Lower leg skin (tissue), 4 donors: ENCODE measurements at regions not wholly inside any gene's neighbourhood (a gene's known extent, or its start where the extent isn't known, plus 50 kb on each side); places are given as distances from the start of the nearest gene placed in this dataset.

ENCODE experiments used
- DNase-seq, 2 donors: peaks; one replicate each; pipeline ENCODE4 v3.0.0-alpha.2; 2019; ENCODE audit warnings: low spot score in 2 of 2
- H3K4me3 ChIP-seq: fragments of 200-600 bp; sonication (generic); 2 replicates; pipeline ENCODE4 v1.5.1; 2017; ENCODE audit warnings: mild to moderate bottlenecking, low read depth; ENCODE audit not compliant: poor library complexity, severe bottlenecking
- POLR2A ChIP-seq, 2 donors: fragments of 450-650 bp; IDR thresholded peaks; one replicate each; pipeline ENCODE4 v1.6.1; 2016 to 2017; ENCODE audit warnings: antibody characterized with exemption in 2 of 2, mild to moderate bottlenecking in 1 of 2, moderate library complexity in 1 of 2
- WGBS, 2 donors: methylation state at CpG; one replicate each; pipeline ENCODE4 v1.1.5; 2018; 5-methylcytosine and 5-hydroxymethylcytosine counted together
- intact Hi-C: fragments of 100-400 bp; cut with DNase I; formaldehyde crosslinking; loops from one replicate; pipeline ENCODE4 v1.15.0; 2023; ENCODE audit warnings: low total_unique reads
- TF ChIP-seq, protein P1 (sequence below), 3 donors: fragments of 450-650 bp; IDR thresholded peaks; one replicate each; pipeline ENCODE4 v1.5.1; 2016; ENCODE audit warnings: antibody characterized with exemption in 3 of 3, mild to moderate bottlenecking in 3 of 3, moderate library complexity in 2 of 3

DNA sequence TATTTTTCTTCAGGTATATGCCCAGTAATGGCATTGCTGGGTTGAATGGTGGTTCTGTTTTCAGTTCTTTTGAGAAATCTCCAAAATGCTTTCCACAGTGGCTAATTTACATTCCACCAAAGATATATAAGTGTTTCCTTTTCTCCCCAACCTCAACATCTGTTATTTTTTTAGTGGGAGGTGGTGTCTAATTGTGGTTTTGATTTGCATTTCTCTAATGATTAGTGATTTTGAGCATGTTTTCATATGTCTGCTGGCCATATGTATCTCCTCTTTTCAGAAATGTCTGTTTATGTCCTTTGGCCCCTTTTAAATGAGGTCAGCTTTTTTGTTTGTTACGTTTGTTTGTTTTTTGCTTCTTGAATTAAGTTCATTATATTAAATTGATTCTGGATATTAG, 760.2 kb downstream of the KCNA4 start:
- intact Hi-C loops: no loop called here
- DNase-seq: no peak
- 0 to 3% methylated on average over 1 of the region's 1 CpG for WGBS, 2 donors
- H3K4me3 ChIP-seq: no peak overlapping the region
- TF ChIP-seq, protein P1, sequence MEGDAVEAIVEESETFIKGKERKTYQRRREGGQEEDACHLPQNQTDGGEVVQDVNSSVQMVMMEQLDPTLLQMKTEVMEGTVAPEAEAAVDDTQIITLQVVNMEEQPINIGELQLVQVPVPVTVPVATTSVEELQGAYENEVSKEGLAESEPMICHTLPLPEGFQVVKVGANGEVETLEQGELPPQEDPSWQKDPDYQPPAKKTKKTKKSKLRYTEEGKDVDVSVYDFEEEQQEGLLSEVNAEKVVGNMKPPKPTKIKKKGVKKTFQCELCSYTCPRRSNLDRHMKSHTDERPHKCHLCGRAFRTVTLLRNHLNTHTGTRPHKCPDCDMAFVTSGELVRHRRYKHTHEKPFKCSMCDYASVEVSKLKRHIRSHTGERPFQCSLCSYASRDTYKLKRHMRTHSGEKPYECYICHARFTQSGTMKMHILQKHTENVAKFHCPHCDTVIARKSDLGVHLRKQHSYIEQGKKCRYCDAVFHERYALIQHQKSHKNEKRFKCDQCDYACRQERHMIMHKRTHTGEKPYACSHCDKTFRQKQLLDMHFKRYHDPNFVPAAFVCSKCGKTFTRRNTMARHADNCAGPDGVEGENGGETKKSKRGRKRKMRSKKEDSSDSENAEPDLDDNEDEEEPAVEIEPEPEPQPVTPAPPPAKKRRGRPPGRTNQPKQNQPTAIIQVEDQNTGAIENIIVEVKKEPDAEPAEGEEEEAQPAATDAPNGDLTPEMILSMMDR (IDR thresholded peaks at IDR 0.05): no peak
- TF ChIP-seq POLR2A (IDR thresholded peaks at IDR 0.05): no peak

DNA sequence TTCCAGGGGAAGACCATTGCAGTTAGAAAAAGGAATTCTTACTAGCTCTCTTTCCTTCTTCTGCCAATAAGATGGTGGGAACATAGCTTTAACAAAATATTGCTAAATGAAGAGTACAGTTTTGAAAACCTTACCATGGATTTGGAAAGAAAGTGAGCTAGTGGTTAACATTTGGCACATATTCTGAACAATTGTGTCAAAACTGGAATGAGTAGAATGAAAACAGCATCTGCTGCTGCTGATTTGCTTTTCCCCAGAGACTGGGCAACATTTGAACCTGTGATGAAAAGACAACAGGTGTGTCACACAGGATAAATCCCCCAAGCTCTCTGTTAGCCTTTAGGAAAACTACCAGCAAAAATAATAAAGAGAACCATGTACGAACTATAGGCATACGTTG, 761.4 kb downstream of the KCNA4 start:
- H3K4me3 ChIP-seq: no peak overlapping the region
- WGBS, 2 donors: 71 to 92% methylated on average over 2 of the region's 2 CpGs
- intact Hi-C loops: no loop called here
- no peak for TF ChIP-seq POLR2A (IDR thresholded peaks at IDR 0.05)
- TF ChIP-seq, protein P1 (IDR thresholded peaks at IDR 0.05): no peak
- DNase-seq: no peak

GRCh38 chr11:29251738-29252137, 765.1 kb downstream of the KCNA4 start:
- no peak for DNase-seq
- no peak for TF ChIP-seq POLR2A (IDR thresholded peaks at IDR 0.05)
- TF ChIP-seq, protein P1 (IDR thresholded peaks at IDR 0.05): no peak
- intact Hi-C loops: no loop called here
- WGBS, 2 donors: 72 to 73% methylated on average over 4 of the region's 4 CpGs
- no peak overlapping the region for H3K4me3 ChIP-seq

DNA sequence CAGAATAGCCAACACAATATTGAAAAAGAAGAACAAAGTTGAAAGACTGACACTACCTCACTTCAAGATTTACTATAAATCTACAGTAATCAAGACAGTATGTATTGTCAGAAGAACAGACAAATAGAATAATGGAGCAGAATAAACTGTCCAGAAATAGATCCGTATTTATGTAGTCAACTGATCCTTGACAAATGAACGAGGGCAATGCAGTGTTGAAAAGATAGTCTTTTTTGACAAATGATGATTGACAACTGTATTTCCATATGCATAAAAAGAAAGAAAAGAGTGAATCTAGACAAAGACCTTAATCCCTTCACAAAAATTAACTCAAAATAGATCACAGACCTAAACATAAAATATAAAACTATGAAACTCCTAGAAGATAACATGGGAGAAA, 767.1 kb downstream of the KCNA4 start:
- DNase-seq: no peak
- WGBS, 2 donors: 75 to 76% methylated on average over 2 of the region's 2 CpGs
- intact Hi-C loops: no loop called here
- TF ChIP-seq POLR2A (IDR thresholded peaks at IDR 0.05): no peak
- TF ChIP-seq, protein P1 (IDR thresholded peaks at IDR 0.05): no peak
- no peak overlapping the region for H3K4me3 ChIP-seq

GRCh38 chr11:29244355-29244754, 772.5 kb downstream of the KCNA4 start:
- no peak for TF ChIP-seq POLR2A (IDR thresholded peaks at IDR 0.05)
- TF ChIP-seq, protein P1 (IDR thresholded peaks at IDR 0.05): no peak
- intact Hi-C loops: no loop called here
- DNase-seq: no peak
- H3K4me3 ChIP-seq: no peak overlapping the region

- WGBS, 2 donors: 79 to 81% methylated on average over 3 of the region's 3 CpGs
- no peak for TF ChIP-seq POLR2A (IDR thresholded peaks at IDR 0.05)
- TF ChIP-seq, protein P1 (IDR thresholded peaks at IDR 0.05): no peak
- no peak overlapping the region for H3K4me3 ChIP-seq
- no peak for DNase-seq
- intact Hi-C loops: no loop called here
Measured at GRCh38 chr11:29243616-29244015, 773.2 kb downstream of the KCNA4 start.
